CD14-positive monocyte (primary cell): ENCODE measurements at regions not wholly inside any gene's neighbourhood (a gene's known extent, or its start where the extent isn't known, plus 50 kb on each side); places are given as distances from the start of the nearest gene placed in this dataset.

ENCODE experiments used
- DNase-seq, 3 donors: peaks; one replicate each; pipeline ENCODE4 v3.0.0-alpha.2; 2011 to 2022
- H2AFZ ChIP-seq: 2 replicates; pipeline ENCODE4 v1.6.0; 2012; ENCODE audit warnings: mild to moderate bottlenecking, low read depth, low read length, inconsistent platforms; ENCODE audit not compliant: insufficient read depth, poor library complexity, severe bottlenecking
- H3K27ac ChIP-seq, 2 donors: 1 replicate in 1 of 2; 2 replicates in 1 of 2; pipeline ENCODE4 v1.5.1; 2012 to 2013; ENCODE audit warnings: low read length in 2 of 2, control low read depth in 1 of 2, inconsistent platforms in 1 of 2, low read depth in 1 of 2, mild to moderate bottlenecking in 1 of 2
- H3K27me3 ChIP-seq, 2 donors: one replicate each; pipeline versions ENCODE4 v1.6.0 to v1.6.1; 2011 to 2013; ENCODE audit warnings: low read length in 2 of 2; ENCODE audit not compliant: control insufficient read depth in 2 of 2, insufficient read depth in 2 of 2
- H3K36me3 ChIP-seq, 2 donors: replicated peaks in 1 of 2; 1 replicate in 1 of 2; 2 replicates in 1 of 2; pipeline versions ENCODE4 v1.5.1 to v1.6.1; 2012 to 2013; ENCODE audit warnings: low read length in 2 of 2, control low read depth in 1 of 2, inconsistent platforms in 1 of 2, mild to moderate bottlenecking in 1 of 2; ENCODE audit not compliant: insufficient read depth in 2 of 2, control insufficient read depth in 1 of 2
- H3K4me1 ChIP-seq, 2 donors: 1 replicate in 1 of 2; 2 replicates in 1 of 2; pipeline versions ENCODE4 v1.5.1 to v1.6.1; 2012 to 2013; ENCODE audit warnings: low read length in 2 of 2, control low read depth in 1 of 2, inconsistent platforms in 1 of 2, mild to moderate bottlenecking in 1 of 2, moderate library complexity in 1 of 2; ENCODE audit not compliant: insufficient read depth in 2 of 2, control insufficient read depth in 1 of 2
- H3K4me2 ChIP-seq: replicated peaks from 2 replicates; pipeline ENCODE3; 2012; ENCODE audit warnings: low read length, moderate library complexity, mild to moderate bottlenecking; ENCODE audit not compliant: poor library complexity, severe bottlenecking; ENCODE audit errors: extremely low read depth
- H3K4me3 ChIP-seq, 3 experiments: fragments of 200-600 bp in 1 of 3; sonication (generic) in 1 of 3; replicated peaks in 1 of 3; 1 replicate in 2 of 3; 2 replicates in 1 of 3; pipeline ENCODE4 v1.5.1; 2011 to 2013; ENCODE audit warnings: low read length in 3 of 3, mild to moderate bottlenecking in 3 of 3, control low read depth in 2 of 3, low read depth in 2 of 3, inconsistent platforms in 1 of 3, moderate library complexity in 1 of 3
- H3K79me2 ChIP-seq: 2 replicates; pipeline ENCODE4 v1.6.0; 2012; ENCODE audit warnings: mild to moderate bottlenecking, control low read depth, inconsistent platforms, low read length, moderate library complexity; ENCODE audit not compliant: insufficient read depth
- H3K9ac ChIP-seq: 2 replicates; pipeline ENCODE4 v1.6.0; 2017; ENCODE audit warnings: low read length, mild to moderate bottlenecking; ENCODE audit not compliant: insufficient read depth, poor library complexity, severe bottlenecking
- H3K9me3 ChIP-seq, 2 donors: replicated peaks in 1 of 2; 1 replicate in 1 of 2; 2 replicates in 1 of 2; pipeline versions ENCODE4 v1.5.1 to v1.6.1; 2012 to 2013; ENCODE audit warnings: low read length in 2 of 2, control low read depth in 1 of 2; ENCODE audit not compliant: control insufficient read depth in 1 of 2, insufficient read depth in 1 of 2
- H4K20me1 ChIP-seq: 2 replicates; pipeline ENCODE4 v1.6.0; 2012; ENCODE audit warnings: mild to moderate bottlenecking, low read length, control low read depth, moderate library complexity; ENCODE audit not compliant: insufficient read depth
- H3K27ac Mint-ChIP-seq, 7 donors: one replicate each; pipeline ENCODE4 v1.8.0; 2020; ENCODE audit warnings: mild to moderate bottlenecking in 7 of 7, mixed read lengths in 7 of 7, moderate library complexity in 6 of 7, inconsistent platforms in 2 of 7
- H3K27me3 Mint-ChIP-seq, 3 donors: one replicate each; pipeline ENCODE4 v1.8.0; 2021 to 2022; ENCODE audit warnings: low read depth in 3 of 3, mild to moderate bottlenecking in 3 of 3, mixed read lengths in 3 of 3, moderate library complexity in 3 of 3, inconsistent platforms in 1 of 3
- H3K36me3 Mint-ChIP-seq, 2 donors: one replicate each; pipeline ENCODE4 v1.8.0; 2020; ENCODE audit warnings: mixed read lengths in 2 of 2, inconsistent platforms in 1 of 2, mild to moderate bottlenecking in 1 of 2
- H3K4me1 Mint-ChIP-seq: one replicate; pipeline ENCODE4 v1.8.0; 2020; ENCODE audit warnings: mild to moderate bottlenecking, mixed read lengths
- H3K4me3 Mint-ChIP-seq, 2 donors: one replicate each; pipeline ENCODE4 v1.8.0; 2020; ENCODE audit warnings: mild to moderate bottlenecking in 2 of 2, mixed read lengths in 2 of 2, moderate library complexity in 1 of 2
- H3K9me3 Mint-ChIP-seq, 7 donors: one replicate each; pipeline ENCODE4 v1.8.0; 2020 to 2022; ENCODE audit warnings: mixed read lengths in 7 of 7, mild to moderate bottlenecking in 6 of 7, moderate library complexity in 6 of 7, inconsistent platforms in 2 of 7
- CTCF ChIP-seq: fragments of 200-600 bp; IDR thresholded peaks from one replicate; pipeline ENCODE4 v1.8.0; 2022; ENCODE audit warnings: antibody characterized with exemption, mild to moderate bottlenecking
- WGBS: methylation state at CpG from one replicate; pipeline ENCODE4 v1.1.5; 2013; ENCODE audit warnings: missing lambda C conversion rate; ENCODE audit not compliant: insufficient coverage; 5-methylcytosine and 5-hydroxymethylcytosine counted together
- intact Hi-C, 2 donors: fragments of 100-400 bp; cut with micrococcal nuclease; formaldehyde crosslinking; loops; one replicate each; pipeline versions ENCODE4 v1.15.0 to v1.15.1; 2023

- no peak for DNase-seq
- no peaks in the 10 kb centered on the region for H3K4me1 ChIP-seq
- no peak overlapping the region for H2AFZ ChIP-seq
- no peaks in the 10 kb centered on the region for H3K36me3 Mint-ChIP-seq
- no peak for TF ChIP-seq CTCF
- intact Hi-C loops, result no loop called here
- H3K4me3 ChIP-seq, result no peak overlapping the region
- H3K27ac Mint-ChIP-seq, result no peak overlapping the region
- no peak overlapping the region for H3K27ac ChIP-seq
- H3K36me3 ChIP-seq, result no peaks in the 10 kb centered on the region
- H3K4me3 Mint-ChIP-seq, result no peak overlapping the region
- H3K9me3 ChIP-seq, result peaks cover 0 to 3% of the 10 kb centered on the region in 2 donors
- H3K4me1 Mint-ChIP-seq, result no peaks in the 10 kb centered on the region
- no peaks in the 10 kb centered on the region for H3K27me3 ChIP-seq
- no peak overlapping the region for H3K9ac ChIP-seq
- H3K79me2 ChIP-seq, result no peaks in the 10 kb centered on the region
- 89% methylated on average over 1 of the region's 3 CpGs for WGBS
- no peak overlapping the region for H3K4me2 ChIP-seq
- peaks cover 0 to 7% (median 0%) of the 10 kb centered on the region in 7 donors for H3K9me3 Mint-ChIP-seq
- no peaks in the 10 kb centered on the region for H4K20me1 ChIP-seq
- H3K27me3 Mint-ChIP-seq, result peaks cover 0 to 1% (median under 1%) of the 10 kb centered on the region in 3 donors
Observed at GRCh38 chr16:9188721-9189120, 97.3 kb downstream of the HAPSTR1 start.

GRCh38 chr16:9191274-9191850 lies 99.9 kb downstream of the HAPSTR1 start:
- Mint-ChIP-seq H3K27me3 (peaks cover 1 to 2% (median 2%) of the 10 kb centered on the region in 3 donors), H3K27ac (no peak overlapping the region), H3K4me3 (no peak overlapping the region), H3K9me3 (peaks cover 0 to 3% (median 0%) of the 10 kb centered on the region in 7 donors), H3K36me3 (no peaks in the 10 kb centered on the region), H3K4me1 (no peaks in the 10 kb centered on the region)
- H3K4me2 ChIP-seq, result no peak overlapping the region
- H3K36me3 ChIP-seq, result no peaks in the 10 kb centered on the region
- no peaks in the 10 kb centered on the region for H4K20me1 ChIP-seq
- no peak overlapping the region for H3K27ac ChIP-seq
- H3K79me2 ChIP-seq, result no peaks in the 10 kb centered on the region
- intact Hi-C loops, result no loop called here
- no peaks in the 10 kb centered on the region for H3K9me3 ChIP-seq
- no peak for DNase-seq
- no peak overlapping the region for H3K4me3 ChIP-seq
- H3K9ac ChIP-seq, result no peak overlapping the region
- TF ChIP-seq CTCF, result no peak
- no peaks in the 10 kb centered on the region for H3K4me1 ChIP-seq
- H2AFZ ChIP-seq, result no peak overlapping the region
- H3K27me3 ChIP-seq, result no peaks in the 10 kb centered on the region
